Colonic mucosa (tissue), 4 donors: ENCODE measurements at regions not wholly inside any gene's neighbourhood (a gene's known extent, or its start where the extent isn't known, plus 50 kb on each side); places are given as distances from the start of the nearest gene placed in this dataset.
"Not testable (repeated sequence)": the region's sequence is repeated elsewhere in the genome, so short reads cannot be mapped to it uniquely, and the experiment has no call there.

Source experiments
- DNase-seq: peaks from one replicate; pipeline ENCODE4 v3.0.0-alpha.2; 2020
- H3K27ac ChIP-seq: fragments of 200-600 bp; one replicate; pipeline ENCODE4 v1.8.0; 2021
- H3K27me3 ChIP-seq: fragments of 200-600 bp; one replicate; pipeline ENCODE4 v1.8.0; 2021
- H3K36me3 ChIP-seq: fragments of 200-600 bp; one replicate; pipeline ENCODE4 v1.8.0; 2021
- H3K4me1 ChIP-seq: fragments of 200-600 bp; one replicate; pipeline ENCODE4 v1.8.0; 2021; ENCODE audit warnings: mild to moderate bottlenecking
- H3K4me3 ChIP-seq: fragments of 200-600 bp; one replicate; pipeline ENCODE4 v1.8.0; 2021
- H3K9ac ChIP-seq, 2 donors: one replicate each; pipeline ENCODE4 v1.7.0; 2013; ENCODE audit warnings: control low read depth in 2 of 2, low read depth in 2 of 2, low read length in 2 of 2
- H3K9me3 ChIP-seq: fragments of 200-600 bp; one replicate; pipeline ENCODE4 v1.8.0; 2021
- CTCF ChIP-seq: fragments of 200-600 bp; IDR thresholded peaks from one replicate; pipeline ENCODE4 v1.8.0; 2022; ENCODE audit warnings: antibody characterized with exemption, mild to moderate bottlenecking
- intact Hi-C: fragments of 100-400 bp; cut with DNase I; formaldehyde crosslinking; loops from one replicate; pipeline ENCODE4 v1.14.1; 2022
- donor health status: healthy.
- donor health status: DM: no; HTN: no; CAD: no.
- donor health status: DM: no; HTN: no; CAD: no.

- Histone ChIP-seq H3K27ac (no peak overlapping the region), H3K9ac (no peak overlapping the region), H3K4me1 (no peaks in the 10 kb centered on the region), H3K4me3 (no peak overlapping the region), H3K36me3 (no peaks in the 10 kb centered on the region), H3K27me3 (no peaks in the 10 kb centered on the region), H3K9me3 (no peaks in the 10 kb centered on the region)
- no peak for DNase-seq
- no peak for TF ChIP-seq CTCF
- intact Hi-C loops: no loop called here
Measured at GRCh38 chr2:34703292-34703691, 1104.2 kb upstream of the FAM98A start.

GRCh38 chr2:34702391-34702790 lies 1103.3 kb upstream of the FAM98A start:
- H3K4me3 ChIP-seq, H3K27ac ChIP-seq, H3K9ac ChIP-seq, DNase-seq, H3K4me1 ChIP-seq, H3K27me3 ChIP-seq, H3K36me3 ChIP-seq, intact Hi-C loops, H3K9me3 ChIP-seq: not testable (repeated sequence)

GRCh38 chr2:34677591-34677990 lies 1078.5 kb upstream of the FAM98A start:
- H3K36me3 ChIP-seq, intact Hi-C loops, H3K27me3 ChIP-seq, H3K9me3 ChIP-seq, H3K9ac ChIP-seq, DNase-seq, H3K4me1 ChIP-seq, H3K27ac ChIP-seq, H3K4me3 ChIP-seq: not testable (repeated sequence)

- H3K4me3 ChIP-seq, H3K27me3 ChIP-seq, H3K36me3 ChIP-seq, H3K27ac ChIP-seq, intact Hi-C loops, H3K9ac ChIP-seq, H3K9me3 ChIP-seq, DNase-seq, H3K4me1 ChIP-seq: not testable (repeated sequence)
Measured at GRCh38 chr2:34677119-34677531, 1078.0 kb upstream of the FAM98A start.

- H3K36me3 ChIP-seq: no peaks in the 10 kb centered on the region
- no peak for DNase-seq
- TF ChIP-seq CTCF: no peak
- no peaks in the 10 kb centered on the region for H3K27me3 ChIP-seq
- no peak overlapping the region for H3K27ac ChIP-seq
- H3K9ac ChIP-seq: no peak overlapping the region
- H3K4me1 ChIP-seq: no peaks in the 10 kb centered on the region
- H3K9me3 ChIP-seq: no peaks in the 10 kb centered on the region
- intact Hi-C loops: no loop called here
- H3K4me3 ChIP-seq: no peak overlapping the region
Measured at GRCh38 chr2:34670482-34670881, 1071.4 kb upstream of the FAM98A start.

- Histone ChIP-seq H3K27ac (no peak overlapping the region), H3K9ac (no peak overlapping the region), H3K9me3 (no peaks in the 10 kb centered on the region), H3K4me3 (no peak overlapping the region), H3K36me3 (no peaks in the 10 kb centered on the region), H3K4me1 (no peaks in the 10 kb centered on the region), H3K27me3 (no peaks in the 10 kb centered on the region)
- no peak for TF ChIP-seq CTCF
- no peak for DNase-seq
- intact Hi-C loops: no loop called here
Measured at GRCh38 chr2:34666821-34667220, 1067.7 kb upstream of the FAM98A start.

GRCh38 chr2:34664266-34664665 lies 1065.2 kb upstream of the FAM98A start:
- no peaks in the 10 kb centered on the region for H3K36me3 ChIP-seq
- H3K4me3 ChIP-seq: no peak overlapping the region
- no peak overlapping the region for H3K9ac ChIP-seq
- TF ChIP-seq CTCF: no peak
- no peak for DNase-seq
- no peaks in the 10 kb centered on the region for H3K9me3 ChIP-seq
- intact Hi-C loops: no loop called here
- H3K27ac ChIP-seq: no peak overlapping the region
- no peaks in the 10 kb centered on the region for H3K27me3 ChIP-seq
- H3K4me1 ChIP-seq: no peaks in the 10 kb centered on the region
